Kidney (tissue), 13 donors: ENCODE measurements at regions not wholly inside any gene's neighbourhood (a gene's known extent, or its start where the extent isn't known, plus 50 kb on each side); places are given as distances from the start of the nearest gene placed in this dataset.
A peak's percentile ranks its signal among the peaks of the same experiment; 100 is the strongest.
"Not testable (repeated sequence)": the region's sequence is repeated elsewhere in the genome, so short reads cannot be mapped to it uniquely, and the experiment has no call there.

Experiments used
- DNase-seq, 5 donors: peaks; one replicate each; pipeline ENCODE4 v3.0.0-alpha.2; 2013 to 2020
- FAIRE-seq: peaks from 2 replicates; lab custom pipeline; 2012; peaks lifted over from hg19 to GRCh38; lab: Jason Lieb, UNC
- H3K27ac ChIP-seq, 2 donors: one replicate each; pipeline ENCODE4 v1.7.0; 2013; ENCODE audit warnings: low read depth in 2 of 2, low read length in 2 of 2, inconsistent platforms in 1 of 2
- H3K27me3 ChIP-seq: one replicate; pipeline ENCODE4 v1.7.1; 2013; ENCODE audit warnings: low read length, inconsistent platforms; ENCODE audit not compliant: control insufficient read depth, insufficient read depth
- H3K36me3 ChIP-seq, 3 donors: one replicate each; pipeline versions ENCODE4 v1.7.0 to v1.7.1; 2013; ENCODE audit warnings: low read length in 3 of 3, control low read depth in 1 of 3, inconsistent platforms in 1 of 3; ENCODE audit not compliant: insufficient read depth in 3 of 3, control insufficient read depth in 2 of 3
- H3K4me1 ChIP-seq, 3 donors: one replicate each; pipeline versions ENCODE4 v1.7.0 to v1.7.1; 2013; ENCODE audit warnings: low read length in 3 of 3, inconsistent platforms in 1 of 3, low read depth in 1 of 3; ENCODE audit not compliant: control insufficient read depth in 2 of 3, insufficient read depth in 2 of 3
- H3K4me3 ChIP-seq, 3 donors: one replicate each; pipeline versions ENCODE4 v1.7.0 to v1.8.1; 2013; ENCODE audit warnings: low read length in 3 of 3, control low read depth in 1 of 3, inconsistent platforms in 1 of 3
- H3K9ac ChIP-seq, 3 donors: one replicate each; pipeline versions ENCODE4 v1.7.0 to v1.7.1; 2013; ENCODE audit warnings: low read length in 3 of 3, control low read depth in 1 of 3, inconsistent platforms in 1 of 3
- H3K9me3 ChIP-seq, 3 donors: one replicate each; pipeline versions ENCODE4 v1.7.0 to v1.7.1; 2013; ENCODE audit warnings: low read length in 3 of 3, control low read depth in 1 of 3, inconsistent platforms in 1 of 3; ENCODE audit not compliant: control insufficient read depth in 2 of 3, insufficient read depth in 1 of 3
- intact Hi-C: fragments of 100-400 bp; cut with DNase I; formaldehyde crosslinking; loops from one replicate; pipeline ENCODE4 v1.11.1; 2022
- TF ChIP-seq, protein P1 (sequence below): IDR thresholded peaks from 3 replicates; pipeline ENCODE4 v1.5.1; 2012; ENCODE audit warnings: mild to moderate bottlenecking, moderate library complexity, borderline replicate concordance; ENCODE audit not compliant: insufficient read depth; ENCODE audit errors: extremely low read depth
- donor health status: control.
- donor health status: control.
- donor health status: control.
- donor health status: control.
- donor health status: control.
- donor health status: DM: yes; HTN: yes; CAD: no.
- donor health status: Normal renal cell carcinoma (clear cell type).

DNA sequence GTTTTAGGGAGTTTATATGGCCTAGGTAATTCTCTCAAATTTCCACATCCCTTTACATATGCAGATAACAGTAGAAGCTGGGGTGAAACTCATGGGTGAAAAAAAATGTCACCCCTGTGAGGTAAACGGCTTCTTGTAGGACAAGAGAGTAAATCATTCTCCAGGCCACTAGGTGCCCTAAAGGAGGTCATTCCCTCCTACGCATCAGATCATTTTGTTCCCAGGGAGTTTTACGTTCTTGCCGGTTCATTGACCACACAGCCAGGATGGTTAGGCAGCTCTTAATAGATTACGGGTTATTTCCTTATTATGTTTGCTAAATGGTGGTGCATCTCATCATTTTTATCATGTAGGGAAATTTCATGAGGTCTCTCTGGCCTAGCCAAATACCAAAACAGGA is 225.8 kb upstream of the NOCT start:
- intact Hi-C loops = no loop called here
- DNase-seq (peak in 4 of 5 donors; percentile 40 to 85 (median 78)), FAIRE-seq (no peak)
- no peaks in the 10 kb centered on the region for H3K27me3 ChIP-seq
- no peaks in the 10 kb centered on the region for H3K36me3 ChIP-seq
- peak overlapping the region in 1 of 2 donors; percentile 18 for H3K27ac ChIP-seq
- TF ChIP-seq, protein P1, sequence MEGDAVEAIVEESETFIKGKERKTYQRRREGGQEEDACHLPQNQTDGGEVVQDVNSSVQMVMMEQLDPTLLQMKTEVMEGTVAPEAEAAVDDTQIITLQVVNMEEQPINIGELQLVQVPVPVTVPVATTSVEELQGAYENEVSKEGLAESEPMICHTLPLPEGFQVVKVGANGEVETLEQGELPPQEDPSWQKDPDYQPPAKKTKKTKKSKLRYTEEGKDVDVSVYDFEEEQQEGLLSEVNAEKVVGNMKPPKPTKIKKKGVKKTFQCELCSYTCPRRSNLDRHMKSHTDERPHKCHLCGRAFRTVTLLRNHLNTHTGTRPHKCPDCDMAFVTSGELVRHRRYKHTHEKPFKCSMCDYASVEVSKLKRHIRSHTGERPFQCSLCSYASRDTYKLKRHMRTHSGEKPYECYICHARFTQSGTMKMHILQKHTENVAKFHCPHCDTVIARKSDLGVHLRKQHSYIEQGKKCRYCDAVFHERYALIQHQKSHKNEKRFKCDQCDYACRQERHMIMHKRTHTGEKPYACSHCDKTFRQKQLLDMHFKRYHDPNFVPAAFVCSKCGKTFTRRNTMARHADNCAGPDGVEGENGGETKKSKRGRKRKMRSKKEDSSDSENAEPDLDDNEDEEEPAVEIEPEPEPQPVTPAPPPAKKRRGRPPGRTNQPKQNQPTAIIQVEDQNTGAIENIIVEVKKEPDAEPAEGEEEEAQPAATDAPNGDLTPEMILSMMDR = no peak
- H3K9me3 ChIP-seq = no peaks in the 10 kb centered on the region
- no peak overlapping the region for H3K9ac ChIP-seq
- H3K4me3 ChIP-seq = no peak overlapping the region
- peaks cover 0 to 11% (median 0%) of the 10 kb centered on the region in 3 donors for H3K4me1 ChIP-seq

DNA sequence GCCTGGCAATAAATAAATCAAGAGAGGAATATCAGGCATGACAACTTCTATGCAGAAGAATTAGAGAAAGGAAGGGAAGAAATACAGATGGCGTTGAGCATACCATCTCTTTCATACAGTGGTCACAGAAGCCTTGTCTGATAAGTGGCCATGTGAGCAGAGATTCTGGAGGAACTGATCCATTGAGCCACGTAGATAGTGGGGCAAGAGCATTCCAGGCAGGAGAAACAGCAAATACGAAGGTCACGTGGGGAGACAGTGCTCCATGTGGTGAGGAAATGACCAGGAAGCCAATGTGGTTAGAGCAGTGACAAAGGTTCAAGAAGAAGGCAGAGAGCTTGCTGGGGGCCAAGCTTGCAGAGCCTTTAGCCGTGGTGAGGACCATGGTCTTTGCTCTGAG is 226.7 kb upstream of the NOCT start:
- H3K9ac ChIP-seq = no peak overlapping the region
- no peaks in the 10 kb centered on the region for H3K36me3 ChIP-seq
- peaks cover 0 to 11% (median 0%) of the 10 kb centered on the region in 3 donors for H3K4me1 ChIP-seq
- H3K4me3 ChIP-seq = no peak overlapping the region
- DNase-seq (no peak), FAIRE-seq (no peak)
- TF ChIP-seq, protein P1 = no peak
- no peak overlapping the region for H3K27ac ChIP-seq
- intact Hi-C loops = no loop called here
- no peaks in the 10 kb centered on the region for H3K27me3 ChIP-seq
- H3K9me3 ChIP-seq = no peaks in the 10 kb centered on the region

DNA sequence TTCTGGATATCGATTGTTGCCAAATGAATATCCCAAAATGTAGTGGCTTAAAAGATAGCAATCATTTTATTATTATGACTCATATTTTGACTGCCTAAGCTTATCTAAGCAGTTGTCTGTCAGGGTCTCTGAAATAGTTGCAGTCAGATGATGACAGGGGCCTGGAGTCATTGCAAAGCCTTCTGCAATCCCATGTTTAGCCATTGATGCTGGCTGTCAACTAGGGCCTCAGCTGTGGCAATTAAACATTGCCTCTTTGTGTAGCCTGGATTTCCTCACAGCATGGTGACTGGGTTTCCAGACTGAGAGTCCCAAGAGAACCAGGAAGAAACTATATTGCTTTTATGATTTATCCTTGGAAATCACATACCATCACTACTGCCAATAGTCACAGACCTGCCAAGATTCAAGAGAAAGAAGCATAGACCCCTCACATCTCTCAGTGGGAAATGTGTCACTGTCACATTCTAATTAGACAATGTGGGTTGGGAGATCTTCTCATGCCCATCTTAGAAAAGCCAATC is 227.3 kb upstream of the NOCT start:
- TF ChIP-seq, protein P1 = no peak
- Histone ChIP-seq H3K4me3 (no peak overlapping the region), H3K36me3 (no peaks in the 10 kb centered on the region), H3K9ac (no peak overlapping the region), H3K9me3 (no peaks in the 10 kb centered on the region), H3K27ac (no peak overlapping the region), H3K4me1 (peaks cover 0 to 11% (median 0%) of the 10 kb centered on the region in 3 donors), H3K27me3 (no peaks in the 10 kb centered on the region)
- intact Hi-C loops = no loop called here
- FAIRE-seq (no peak), DNase-seq (no peak)

DNA sequence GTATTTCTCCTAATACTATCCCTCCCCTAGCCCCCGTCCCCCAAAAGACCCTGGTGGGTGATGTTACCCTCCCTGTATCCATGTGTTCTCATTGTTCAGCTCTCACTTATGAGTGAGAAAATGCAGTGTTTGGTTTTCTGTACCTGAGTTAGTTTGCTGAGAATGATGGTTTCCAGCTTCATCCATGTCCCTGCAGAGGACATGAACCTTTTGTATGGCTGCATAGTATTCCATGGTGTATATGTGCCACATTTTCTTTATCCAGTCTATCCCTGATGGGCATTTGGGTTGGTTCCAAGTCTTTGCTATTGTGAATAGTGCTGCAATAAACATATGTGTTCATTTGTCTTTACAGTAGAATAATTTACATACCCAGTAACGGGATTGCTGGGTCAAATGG is 235.8 kb upstream of the NOCT start:
- H3K27me3 ChIP-seq, H3K4me3 ChIP-seq, H3K36me3 ChIP-seq, H3K27ac ChIP-seq, H3K9me3 ChIP-seq, FAIRE-seq, H3K4me1 ChIP-seq, intact Hi-C loops, H3K9ac ChIP-seq, DNase-seq: not testable (repeated sequence)
